Pons (tissue), 1 donor: ENCODE measurements at regions not wholly inside any gene's neighbourhood (a gene's known extent, or its start where the extent isn't known, plus 50 kb on each side); places are given as distances from the start of the nearest gene placed in this dataset.
A peak's percentile ranks its signal among the peaks of the same experiment; 100 is the strongest.
"Not testable (repeated sequence)": the region's sequence is repeated elsewhere in the genome, so short reads cannot be mapped to it uniquely, and the experiment has no call there.

Experiments
- DNase-seq: peaks from one replicate; pipeline ENCODE4 v3.0.0-alpha.2; 2016; ENCODE audit warnings: low spot score

DNA sequence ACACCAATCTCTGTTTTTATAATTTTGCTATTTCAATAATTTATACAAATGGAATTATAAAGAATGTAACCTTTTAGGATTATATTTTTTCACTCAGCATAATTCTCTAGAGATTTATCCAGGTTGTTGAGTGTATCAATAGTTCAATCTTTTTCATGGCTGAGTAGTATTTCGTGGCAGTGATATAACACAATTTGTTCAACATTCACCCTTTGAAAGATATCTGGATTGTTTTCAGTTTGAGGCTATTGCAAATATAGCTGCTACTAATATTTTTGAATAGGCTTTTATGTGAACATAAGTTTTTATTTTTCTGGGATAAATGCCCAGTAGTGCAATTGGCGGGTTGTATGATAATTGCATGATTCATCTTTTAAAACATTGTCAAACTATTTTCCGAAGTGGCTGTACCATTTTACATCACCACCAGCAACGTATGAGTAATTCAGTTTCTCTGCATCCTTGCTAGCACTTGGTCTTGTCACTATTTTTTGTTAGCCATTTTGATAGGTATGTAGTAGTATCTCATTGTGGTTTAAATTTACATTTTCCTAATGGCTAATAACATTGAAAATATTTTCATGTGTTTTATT lies 55.6 kb upstream of the ABCD3 start:
- DNase-seq = no peak

DNA sequence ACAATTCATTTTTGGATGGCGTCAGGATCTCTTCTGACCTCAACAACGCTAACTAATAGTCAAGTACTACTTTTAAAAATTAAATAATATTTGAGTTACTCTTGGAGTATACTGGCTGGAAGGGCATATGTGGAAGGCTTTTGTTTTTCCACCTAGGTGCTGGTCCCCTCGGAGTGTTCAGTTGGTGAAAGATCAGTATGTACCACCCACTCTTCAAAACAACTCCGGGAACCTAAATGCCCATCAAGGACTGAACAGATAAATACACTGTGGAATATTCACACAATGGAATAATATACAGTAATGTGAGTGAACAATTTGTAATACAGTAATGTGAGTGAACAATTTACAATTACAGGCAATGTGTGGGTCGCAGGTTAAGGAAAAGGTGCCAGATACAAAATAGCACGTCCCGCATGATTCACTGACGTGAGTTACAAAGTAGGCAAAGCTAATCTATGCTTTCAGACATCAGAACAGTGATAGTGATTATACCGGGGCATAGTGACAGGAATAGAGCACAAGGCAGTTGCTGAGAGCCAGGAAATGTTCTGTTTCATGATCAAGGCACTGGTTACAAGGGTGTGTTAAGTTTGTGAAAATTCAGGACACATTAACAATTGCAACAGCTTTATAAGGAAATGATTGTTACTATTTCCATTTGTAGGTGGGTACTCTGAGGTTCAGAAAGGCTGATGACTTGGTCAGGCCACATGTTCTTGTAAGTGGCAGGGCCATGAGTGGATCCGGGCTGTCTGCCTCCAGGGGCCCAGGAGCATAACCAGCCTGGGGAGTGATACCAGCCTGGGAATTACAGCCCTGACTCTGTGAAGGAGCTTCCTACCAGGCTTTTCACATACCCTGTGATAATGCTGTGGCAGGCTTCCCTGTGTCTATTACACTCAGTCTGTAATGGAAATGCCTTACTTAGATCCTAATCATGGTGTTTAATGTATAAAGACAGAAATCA lies 59.3 kb upstream of the ABCD3 start:
- no peak for DNase-seq

DNA sequence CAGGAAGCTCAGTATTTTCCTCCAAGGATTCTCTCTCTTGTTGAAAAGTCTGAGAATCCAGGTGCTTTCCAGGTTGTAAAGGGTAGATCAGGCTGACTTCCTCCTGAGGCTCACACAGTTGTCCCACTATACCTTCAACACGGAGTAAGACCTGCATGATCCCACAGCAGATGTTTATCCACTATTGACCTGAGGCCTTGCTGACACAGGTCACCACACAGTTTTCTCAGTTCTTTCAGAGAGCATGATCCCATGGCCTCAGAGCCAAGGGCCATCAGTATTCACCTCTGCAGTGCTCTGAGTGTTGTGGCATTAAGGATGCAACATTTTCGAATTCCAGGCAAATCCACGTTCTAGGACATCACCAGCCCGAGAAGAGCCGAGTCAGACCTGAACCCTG lies 60.5 kb upstream of the ABCD3 start:
- no peak for DNase-seq

DNA sequence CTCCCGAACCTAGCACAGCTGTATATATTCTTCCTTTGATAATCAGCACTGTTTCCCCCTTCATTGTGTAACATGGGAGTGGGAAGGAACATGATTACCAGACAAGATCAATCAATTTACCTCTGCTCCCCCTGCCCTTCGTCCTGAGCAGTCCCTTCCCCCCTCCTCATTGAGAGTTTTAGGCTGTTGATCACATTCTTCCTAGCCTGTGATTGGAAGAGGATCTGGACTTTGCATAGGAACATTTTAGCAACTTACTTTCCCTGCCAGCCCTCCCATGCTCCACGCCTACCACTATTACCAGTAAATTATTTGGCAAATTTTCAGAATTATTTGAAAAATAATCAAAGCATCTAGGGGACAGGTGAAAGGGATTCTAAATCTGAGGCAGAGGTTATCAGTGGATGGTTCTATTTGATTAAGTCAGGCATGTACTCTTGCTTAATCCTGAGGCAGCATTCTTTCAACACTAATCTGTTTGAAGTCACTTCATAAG lies 62.7 kb upstream of the ABCD3 start:
- DNase-seq = no peak

DNA sequence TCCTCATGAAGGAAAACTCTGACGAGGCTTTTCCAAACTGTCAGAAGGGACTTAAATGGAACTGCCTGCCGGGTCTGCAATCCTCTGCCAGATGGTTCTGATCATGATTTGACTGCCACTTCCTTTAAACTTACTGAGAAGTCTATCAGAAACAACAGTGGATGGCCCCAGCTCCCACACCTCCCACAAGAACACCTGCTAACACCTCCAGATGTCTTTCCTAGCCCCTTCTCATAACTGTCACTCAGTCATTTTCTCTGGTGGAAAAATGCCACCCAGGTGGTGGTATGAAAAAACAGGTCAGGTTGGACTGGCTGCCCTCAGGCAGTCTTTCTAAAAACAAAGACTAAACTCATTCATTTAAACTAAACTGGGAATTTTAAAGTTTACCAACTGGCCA lies 66.7 kb upstream of the ABCD3 start:
- no peak for DNase-seq

DNA sequence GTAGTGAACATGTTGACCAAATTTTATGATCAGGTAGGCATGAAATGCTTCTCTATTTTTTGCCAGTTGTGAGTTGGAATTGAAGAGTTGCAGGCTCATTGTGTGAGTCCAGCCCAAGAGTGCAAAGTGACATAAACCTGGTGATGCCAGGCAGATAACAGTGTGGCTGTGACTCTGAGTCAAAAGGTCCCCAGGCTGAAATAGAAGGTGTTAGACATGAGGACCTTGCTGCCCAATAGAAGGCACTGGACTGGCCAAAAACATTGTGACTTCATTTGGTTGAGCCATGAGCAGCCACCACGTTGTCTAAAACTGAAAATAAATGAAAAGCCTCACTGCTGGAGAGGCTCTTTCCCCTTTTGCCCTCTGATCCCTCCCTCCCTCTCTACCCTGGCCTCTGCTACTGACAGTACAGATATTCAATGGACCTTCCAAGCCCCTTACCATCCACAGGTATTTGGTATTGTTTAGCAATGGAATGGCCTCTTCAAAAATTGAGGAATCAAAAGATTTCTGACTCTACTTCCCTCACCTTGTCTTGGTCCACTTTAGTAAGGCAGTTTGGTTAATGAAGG lies 67.8 kb upstream of the ABCD3 start:
- DNase-seq = no peak

DNA sequence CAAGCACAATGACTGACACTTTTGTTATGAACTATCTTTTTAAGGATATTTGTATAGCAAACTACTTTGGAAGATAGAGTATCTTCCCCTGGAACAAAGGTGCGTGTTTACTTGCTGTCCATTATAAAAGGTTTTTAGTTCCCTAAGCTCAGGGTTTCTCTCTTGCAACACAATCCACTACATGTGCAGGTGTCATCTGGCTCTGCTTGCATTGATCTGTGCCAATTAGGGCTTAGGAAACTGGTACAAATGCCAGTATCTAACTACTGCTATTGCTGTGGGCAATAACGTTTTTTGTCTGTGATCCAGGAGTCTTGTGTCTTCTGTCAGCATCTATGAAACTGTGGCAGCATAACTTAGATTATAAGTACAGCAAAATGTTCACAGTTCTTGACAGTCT lies 68.3 kb upstream of the ABCD3 start:
- no peak for DNase-seq

DNA sequence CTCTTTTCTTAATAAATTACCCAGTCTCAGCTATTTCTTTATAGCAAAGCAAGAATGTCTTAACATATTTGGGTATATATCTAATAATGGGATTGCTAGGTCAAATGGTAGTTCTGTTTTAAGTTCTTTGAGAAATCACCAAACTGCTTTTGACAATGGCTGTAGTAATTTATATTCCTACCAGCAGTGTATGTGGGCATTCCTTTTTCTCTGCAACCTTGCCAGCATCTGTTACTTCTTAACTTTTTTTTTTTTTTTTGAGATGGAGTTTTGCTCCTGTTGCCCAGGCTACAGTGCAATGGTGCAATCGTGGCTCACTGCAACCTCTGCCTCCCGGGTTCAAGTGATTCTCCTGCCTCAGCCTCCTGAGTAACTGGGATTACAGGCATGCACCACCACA lies 69.8 kb upstream of the ABCD3 start:
- not testable (repeated sequence) for DNase-seq

DNA sequence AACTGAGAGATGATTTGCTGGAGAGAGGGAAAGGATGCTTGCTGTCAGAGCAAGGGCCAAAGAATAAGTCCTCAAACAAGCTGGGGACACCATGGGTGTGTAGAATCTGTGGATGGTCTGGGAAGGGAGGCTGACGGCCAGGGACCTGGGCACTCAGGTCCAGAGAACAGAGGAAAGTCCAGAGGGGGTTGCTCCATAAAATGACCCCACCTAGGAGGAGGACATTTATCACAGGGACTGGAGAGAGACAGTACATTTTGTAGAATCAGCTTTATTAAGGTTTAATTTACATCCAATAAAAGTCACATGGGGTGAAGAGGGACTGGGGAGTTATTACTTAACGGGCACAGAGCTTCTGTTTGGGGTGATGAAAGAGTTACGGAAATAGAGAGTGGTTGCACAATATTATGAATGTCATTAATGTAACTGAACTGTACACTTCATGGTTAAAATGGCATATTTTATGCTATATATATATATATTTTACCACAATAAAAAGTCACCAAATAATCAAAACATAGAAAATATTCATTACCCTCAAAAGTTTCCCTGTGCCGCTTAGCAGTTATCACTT lies 73.0 kb upstream of the ABCD3 start:
- no peak for DNase-seq

DNA sequence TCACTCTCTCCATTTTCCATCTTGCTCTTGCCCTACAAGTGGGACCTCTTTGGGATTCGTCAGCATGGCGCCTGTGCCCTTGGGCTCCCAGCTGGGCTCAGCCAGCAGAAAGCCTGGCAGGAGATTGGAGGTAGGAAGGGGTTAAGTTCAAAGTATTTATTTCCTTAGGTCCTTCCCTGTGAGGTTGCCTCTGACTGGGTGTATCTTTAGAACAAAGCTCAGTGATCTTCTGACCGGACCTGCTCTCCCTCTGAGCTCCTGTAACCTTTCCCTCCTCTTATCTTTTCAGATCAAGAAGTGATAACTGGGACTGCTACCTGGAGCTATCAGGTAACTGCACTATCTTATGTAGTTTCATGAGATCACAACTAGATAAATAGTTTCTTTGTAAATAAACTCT lies 75.8 kb upstream of the ABCD3 start:
- DNase-seq = no peak

DNA sequence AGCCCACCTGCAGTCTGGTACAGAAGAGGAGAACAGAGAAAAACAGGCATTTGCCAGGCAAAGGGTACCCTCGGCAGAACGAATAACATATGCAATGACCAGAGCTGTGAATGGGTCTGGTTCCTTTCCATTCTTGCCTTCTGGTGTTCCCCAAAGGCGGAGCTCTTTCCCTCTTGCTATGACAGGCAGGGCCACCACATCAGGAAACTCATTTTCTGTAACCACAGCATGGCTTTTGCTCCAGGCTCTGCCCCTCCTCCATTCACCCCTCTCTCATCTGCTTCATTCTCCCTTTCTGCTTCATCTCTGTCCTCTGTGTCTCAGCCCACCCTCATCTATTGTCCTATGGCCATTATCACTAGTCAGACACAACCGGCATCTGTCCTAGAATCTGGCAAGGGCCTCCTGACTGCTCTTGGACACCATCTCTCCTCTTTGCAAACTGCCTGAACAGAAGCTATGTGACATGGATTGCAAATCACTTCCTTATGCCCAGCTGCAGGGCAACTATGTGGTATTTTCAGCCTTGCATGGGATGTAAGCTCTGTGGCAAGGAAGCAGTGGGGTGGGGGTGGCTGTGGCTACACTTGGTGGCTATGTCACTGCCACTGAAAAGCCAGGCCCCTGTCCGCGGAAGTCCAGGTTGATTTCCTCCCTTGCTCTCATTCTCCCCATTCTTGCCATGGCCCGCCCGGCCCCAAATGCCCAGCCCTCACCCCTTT lies 78.8 kb upstream of the ABCD3 start:
- peak; percentile 28 for DNase-seq

DNA sequence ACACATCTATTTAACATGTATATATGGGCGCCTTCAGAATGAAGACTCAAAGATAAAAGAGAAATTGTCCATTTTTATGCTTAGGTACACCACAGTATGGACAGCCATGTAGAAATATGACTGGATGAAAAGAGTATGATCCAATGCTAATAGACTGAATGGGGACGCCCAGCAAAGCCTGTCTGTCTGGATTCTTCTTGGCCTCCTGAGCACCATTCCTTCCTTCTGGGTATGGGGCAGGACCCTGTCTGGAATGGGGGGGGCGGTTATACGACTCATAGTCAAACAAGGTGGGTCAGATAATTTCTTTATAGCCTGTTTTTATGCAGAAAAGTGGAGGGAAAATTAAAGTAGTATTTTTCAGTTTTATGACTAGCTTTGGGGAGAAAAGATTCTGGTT lies 81.2 kb upstream of the ABCD3 start:
- DNase-seq = no peak

DNA sequence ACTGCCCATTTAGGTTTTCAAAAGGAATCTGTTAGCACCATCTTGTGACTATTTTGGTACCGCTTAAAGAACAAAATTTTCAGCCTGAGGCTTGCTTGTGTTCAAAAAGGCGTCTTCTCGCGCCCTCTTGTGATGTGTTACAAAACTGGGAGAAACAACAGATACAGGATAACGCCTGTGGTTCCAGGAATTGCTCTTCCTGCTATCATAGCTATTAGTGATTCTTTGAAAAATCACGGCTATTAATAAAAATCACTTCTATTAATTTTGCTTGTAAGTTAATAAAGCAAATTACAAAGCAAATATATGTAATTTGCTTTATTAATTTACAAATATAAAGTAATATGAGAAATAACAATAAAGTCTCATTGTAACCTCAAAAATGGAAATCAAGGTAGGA lies 82.2 kb upstream of the ABCD3 start:
- DNase-seq = peak; percentile 97

DNA sequence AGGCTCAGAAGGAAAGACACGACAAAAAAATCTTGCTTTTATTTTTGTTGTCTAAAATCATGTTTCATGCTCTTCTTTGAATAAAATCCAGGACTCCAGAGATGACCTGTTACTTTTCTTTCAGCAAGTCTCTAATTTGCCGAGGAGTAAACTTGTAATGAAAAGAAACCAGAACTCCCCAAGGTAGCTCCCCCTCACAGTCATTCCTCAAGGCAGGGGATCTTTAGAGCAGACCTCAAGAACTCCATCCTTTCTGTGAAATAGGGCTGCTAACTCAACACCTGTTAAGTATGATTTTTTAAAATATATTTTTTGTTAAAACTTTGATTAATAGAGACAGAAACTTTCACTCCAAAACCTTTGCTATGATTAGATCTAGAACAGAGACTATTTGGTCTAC lies 82.7 kb upstream of the ABCD3 start:
- no peak for DNase-seq

DNA sequence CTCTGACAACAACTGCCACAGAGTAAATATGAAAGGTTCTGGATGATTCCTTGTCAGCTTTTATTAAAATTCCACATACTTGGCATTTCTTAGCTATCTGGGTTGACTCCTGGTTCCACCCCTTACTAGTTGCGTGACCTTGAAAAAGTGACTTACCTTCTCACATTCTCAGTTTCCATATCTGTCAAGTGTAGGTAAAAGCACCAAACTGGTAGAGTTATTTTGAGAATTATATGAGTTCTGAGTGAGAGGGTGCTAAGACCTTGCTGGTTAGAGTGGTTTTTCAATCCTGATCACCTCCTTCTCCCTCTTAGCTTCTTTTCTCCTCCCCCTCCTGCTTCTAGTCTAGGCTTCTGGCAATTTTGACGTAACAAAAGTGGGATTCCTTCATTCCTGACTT lies 83.4 kb upstream of the ABCD3 start:
- DNase-seq = no peak

DNA sequence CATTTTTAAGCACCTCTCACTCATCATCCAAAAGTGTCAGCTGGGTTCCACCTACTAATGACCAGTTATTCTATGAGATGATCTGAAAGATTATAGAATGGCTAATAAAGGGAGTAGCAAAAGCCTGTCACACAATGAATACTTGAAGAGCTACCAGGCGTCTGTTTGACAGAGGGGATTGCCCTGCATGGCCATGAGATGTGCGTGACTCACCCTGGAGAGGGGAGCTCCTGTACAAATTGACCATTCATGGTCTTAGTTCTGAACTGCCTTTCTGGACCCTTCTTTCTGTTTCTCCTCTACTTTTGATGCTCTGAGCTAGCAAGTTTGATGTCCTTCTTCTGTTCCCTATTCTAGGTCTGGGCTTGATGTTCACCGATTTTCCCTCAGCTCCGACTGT lies 85.2 kb upstream of the ABCD3 start:
- no peak for DNase-seq

DNA sequence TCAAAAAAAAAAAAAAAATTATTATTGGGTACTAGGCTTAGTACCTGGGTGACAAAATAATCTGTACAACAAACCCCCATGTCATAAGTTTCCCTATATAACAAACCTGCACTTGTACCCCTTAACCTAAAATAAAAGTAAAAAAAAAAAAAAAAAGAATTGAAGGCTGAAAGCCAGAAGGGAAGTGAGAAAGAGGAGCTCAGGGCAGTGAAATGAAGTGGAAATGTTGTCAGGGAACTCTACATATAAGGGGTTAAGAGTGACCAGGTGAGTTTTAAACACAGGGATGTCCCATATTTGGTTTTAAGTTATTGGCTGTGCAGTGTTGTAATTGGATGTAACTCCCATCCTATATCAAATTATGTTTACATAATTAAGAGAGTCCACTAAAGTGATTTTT lies 85.7 kb upstream of the ABCD3 start:
- DNase-seq = no peak

DNA sequence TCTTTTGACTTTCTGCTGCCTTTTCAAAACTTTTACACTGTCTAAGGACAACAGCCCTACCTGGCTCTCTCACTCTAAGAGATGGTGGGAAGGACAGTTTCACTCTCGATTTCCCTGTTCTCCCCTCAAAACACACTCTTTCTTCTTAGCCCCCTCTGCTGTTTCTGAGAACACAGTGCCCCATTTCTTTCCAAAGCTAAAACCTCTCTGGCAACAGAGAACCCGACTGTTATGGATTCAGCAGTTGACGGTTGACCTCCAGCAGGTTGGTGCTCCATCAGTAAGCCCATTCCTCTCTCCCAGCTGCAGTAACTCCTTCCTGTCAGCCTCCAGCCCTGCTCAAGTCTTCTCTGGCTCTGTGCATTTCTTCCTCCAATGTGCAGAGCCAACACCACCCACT lies 88.2 kb upstream of the ABCD3 start:
- no peak for DNase-seq

DNA sequence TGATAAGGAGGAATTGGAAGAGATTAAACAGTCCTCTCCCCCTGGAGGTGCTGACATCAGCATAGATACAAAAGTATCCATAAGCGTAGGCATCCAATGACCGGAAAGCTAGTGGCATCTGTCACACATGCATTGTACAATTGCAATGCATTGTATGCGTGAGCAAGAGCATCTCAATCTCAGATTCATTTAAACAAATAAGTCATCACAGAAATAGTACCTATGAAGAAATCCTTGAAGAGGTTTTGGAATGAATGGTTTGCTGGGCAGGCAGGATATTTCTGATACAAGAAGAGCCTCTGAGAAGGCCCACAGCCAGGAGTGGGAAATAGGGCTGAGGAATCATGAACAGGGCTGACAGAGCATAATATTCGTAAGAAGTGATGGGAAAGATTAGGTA lies 88.9 kb upstream of the ABCD3 start:
- no peak for DNase-seq

DNA sequence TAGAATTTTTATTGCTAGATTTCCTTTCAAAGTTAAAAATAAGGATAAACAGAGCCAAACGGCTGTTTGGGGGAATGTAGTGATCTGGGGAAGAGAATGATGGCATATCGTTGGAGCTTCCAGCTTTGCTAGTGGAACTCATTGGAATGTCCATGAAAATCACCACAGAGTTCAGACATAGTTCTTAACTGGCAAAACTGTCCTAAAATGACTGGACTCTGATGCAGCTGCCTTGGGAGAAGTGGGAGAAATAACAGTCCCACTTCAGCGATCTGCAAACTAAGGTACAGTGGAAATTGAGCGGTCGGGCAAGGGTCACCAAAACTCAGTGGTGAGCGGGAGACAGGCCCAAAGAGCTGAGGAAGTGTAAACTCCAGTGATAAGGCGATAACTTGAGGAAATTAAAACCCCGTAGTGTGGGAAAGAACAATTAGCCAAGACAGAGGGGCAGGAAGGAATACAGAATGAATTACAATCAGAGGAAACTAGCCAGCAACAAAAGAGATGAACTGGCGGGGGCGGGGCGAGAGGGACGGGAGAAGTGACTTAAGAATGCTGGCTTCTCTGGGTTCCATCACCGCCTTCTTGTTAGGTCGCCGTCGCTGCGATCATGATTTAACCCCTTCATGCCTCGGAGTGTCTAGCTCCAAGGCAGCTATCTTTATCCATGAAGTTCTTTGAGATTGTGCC lies 89.8 kb upstream of the ARHGAP29 start:
- DNase-seq = no peak

DNA sequence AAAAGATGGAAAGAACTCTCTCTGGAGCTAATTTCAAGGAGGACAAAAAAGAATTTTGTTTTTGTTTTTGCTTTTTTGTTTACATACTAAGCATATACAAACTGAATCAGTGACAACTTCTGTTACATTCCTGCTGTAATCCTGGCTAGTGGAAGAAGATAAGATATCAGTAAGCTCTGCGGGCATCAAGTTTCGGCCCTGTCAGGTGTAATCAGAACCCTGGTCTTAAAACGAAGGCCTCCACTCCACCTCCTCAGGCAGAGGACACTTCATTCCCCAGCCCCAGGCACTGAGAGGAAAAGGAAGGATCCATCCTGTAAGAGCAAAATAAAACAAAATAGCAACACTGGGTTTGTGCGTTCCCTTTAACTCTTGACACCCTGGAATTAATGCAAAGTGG lies 88.9 kb upstream of the ARHGAP29 start:
- no peak for DNase-seq
